Loucy (cell line): ENCODE measurements at regions not wholly inside any gene's neighbourhood (a gene's known extent, or its start where the extent isn't known, plus 50 kb on each side); places are given as distances from the start of the nearest gene placed in this dataset.

Experiments
- H2AFZ ChIP-seq: fragments of 200-600 bp; sonication (generic); 2 replicates; pipeline ENCODE4 v1.6.0; 2016; ENCODE audit warnings: antibody characterized with exemption, mild to moderate bottlenecking, low read length, moderate library complexity
- H3F3A ChIP-seq: fragments of 200-600 bp; 2 replicates; pipeline ENCODE4 v1.6.0; 2016; ENCODE audit warnings: antibody characterized with exemption, low read depth, mild to moderate bottlenecking
- H3K27me3 ChIP-seq: fragments of 200-600 bp; sonication (generic); 2 replicates; pipeline ENCODE4 v1.6.1; 2014; ENCODE audit warnings: low read length, mild to moderate bottlenecking; ENCODE audit not compliant: insufficient read depth, poor library complexity, severe bottlenecking
- H3K36me3 ChIP-seq: fragments of 200-600 bp; sonication (generic); 2 replicates; pipeline ENCODE4 v1.6.1; 2016; ENCODE audit warnings: low read length; ENCODE audit not compliant: insufficient read depth
- H3K4me1 ChIP-seq: fragments of 200-600 bp; sonication (generic); 2 replicates; pipeline ENCODE4 v1.5.1; 2014; ENCODE audit warnings: low read length, mild to moderate bottlenecking; ENCODE audit not compliant: insufficient read depth, poor library complexity, severe bottlenecking
- H3K4me2 ChIP-seq: fragments of 200-600 bp; sonication (generic); 2 replicates; pipeline ENCODE4 v1.6.0; 2014; ENCODE audit warnings: antibody characterized with exemption, low read length, low read depth, mild to moderate bottlenecking; ENCODE audit not compliant: poor library complexity, severe bottlenecking
- H3K4me3 ChIP-seq: fragments of 200-600 bp; sonication (generic); 2 replicates; pipeline ENCODE4 v1.5.1; 2014; ENCODE audit warnings: low read length, mild to moderate bottlenecking, mixed read lengths; ENCODE audit not compliant: poor library complexity, severe bottlenecking
- H3K79me2 ChIP-seq: fragments of 200-600 bp; sonication (generic); 2 replicates; pipeline ENCODE4 v1.6.1; 2014; ENCODE audit warnings: low read length; ENCODE audit not compliant: insufficient read depth
- H3K9ac ChIP-seq: fragments of 200-600 bp; sonication (generic); 2 replicates; pipeline ENCODE4 v1.6.0; 2014; ENCODE audit warnings: mild to moderate bottlenecking, low read depth, low read length, moderate library complexity; ENCODE audit not compliant: poor library complexity, severe bottlenecking
- H3K9me2 ChIP-seq: fragments of 200-600 bp; sonication (generic); replicated peaks from 2 replicates; pipeline ENCODE4 v1.6.1; 2016; ENCODE audit warnings: low read depth, low read length, mixed read lengths
- H3K9me3 ChIP-seq: fragments of 200-600 bp; sonication (generic); 2 replicates; pipeline ENCODE4 v1.6.1; 2014; ENCODE audit warnings: mild to moderate bottlenecking, antibody characterized with exemption, low read length, low read depth; ENCODE audit not compliant: insufficient read depth
- H4K20me1 ChIP-seq: fragments of 200-600 bp; sonication (generic); 2 replicates; pipeline ENCODE4 v1.6.0; 2014; ENCODE audit warnings: antibody characterized with exemption, low read length, mild to moderate bottlenecking; ENCODE audit not compliant: insufficient read depth, poor library complexity, severe bottlenecking
- CTCF ChIP-seq: fragments of 200-600 bp; sonication (generic); conservative IDR thresholded peaks from 2 replicates; pipeline ENCODE4 v1.5.1; 2014; ENCODE audit warnings: mild to moderate bottlenecking, antibody characterized with exemption, low read length
- EZH2phosphoT487 ChIP-seq: fragments of 200-600 bp; IDR thresholded peaks from 2 replicates; pipeline ENCODE4 v1.6.1; 2018; ENCODE audit warnings: antibody characterized with exemption, mild to moderate bottlenecking, moderate library complexity, borderline replicate concordance

GRCh38 chr15:79678032-79678701, 218.6 kb downstream of the MTHFS start:
- no peak for TF ChIP-seq EZH2phosphoT487
- no peak for TF ChIP-seq CTCF
- H3K79me2 ChIP-seq: no peaks in the 10 kb centered on the region

GRCh38 chr15:79680720-79681119, 216.1 kb downstream of the MTHFS start:
- H3K4me2 ChIP-seq: no peak overlapping the region

More at GRCh38 chr15:79678032-79678701, 218.6 kb downstream of the MTHFS start:
- no peaks in the 10 kb centered on the region for H3K27me3 ChIP-seq
- H3K9me3 ChIP-seq: no peaks in the 10 kb centered on the region
- H2AFZ ChIP-seq: no peak overlapping the region
- no peak overlapping the region for H3K4me3 ChIP-seq
- H3K9me2 ChIP-seq: no peaks in the 10 kb centered on the region
- no peaks in the 10 kb centered on the region for H3F3A ChIP-seq
- no peak overlapping the region for H3K4me2 ChIP-seq
- H3K9ac ChIP-seq: no peak overlapping the region
- H3K36me3 ChIP-seq: no peaks in the 10 kb centered on the region
- no peaks in the 10 kb centered on the region for H4K20me1 ChIP-seq
- no peaks in the 10 kb centered on the region for H3K4me1 ChIP-seq

GRCh38 chr15:79682285-79682684, 214.5 kb downstream of the MTHFS start:
- Histone ChIP-seq H3F3A (no peaks in the 10 kb centered on the region), H3K9me2 (no peaks in the 10 kb centered on the region), H3K4me1 (no peaks in the 10 kb centered on the region), H3K36me3 (no peaks in the 10 kb centered on the region), H3K9ac (no peak overlapping the region), H3K9me3 (no peaks in the 10 kb centered on the region), H3K4me2 (no peak overlapping the region), H3K79me2 (no peaks in the 10 kb centered on the region), H4K20me1 (no peaks in the 10 kb centered on the region), H2AFZ (no peak overlapping the region), H3K4me3 (no peak overlapping the region), H3K27me3 (no peaks in the 10 kb centered on the region)
- TF ChIP-seq EZH2phosphoT487 (no peak), CTCF (no peak)

More at GRCh38 chr15:79680720-79681119, 216.1 kb downstream of the MTHFS start:
- H2AFZ ChIP-seq: no peak overlapping the region
- H3K4me3 ChIP-seq: no peak overlapping the region
- H4K20me1 ChIP-seq: no peaks in the 10 kb centered on the region
- no peak overlapping the region for H3K9ac ChIP-seq
- H3K4me1 ChIP-seq: no peaks in the 10 kb centered on the region
- no peaks in the 10 kb centered on the region for H3K36me3 ChIP-seq
- H3K9me2 ChIP-seq: no peaks in the 10 kb centered on the region
- no peaks in the 10 kb centered on the region for H3K27me3 ChIP-seq
- H3F3A ChIP-seq: no peaks in the 10 kb centered on the region
- H3K9me3 ChIP-seq: no peaks in the 10 kb centered on the region
- no peaks in the 10 kb centered on the region for H3K79me2 ChIP-seq
- TF ChIP-seq CTCF: no peak
- no peak for TF ChIP-seq EZH2phosphoT487
